ENCODE measurements at regions not wholly inside any gene's neighbourhood (a gene's known extent, or its start where the extent isn't known, plus 50 kb on each side); places are given as distances from the start of the nearest gene placed in this dataset.
"Not testable (repeated sequence)": the region's sequence is repeated elsewhere in the genome, so short reads cannot be mapped to it uniquely, and the experiment has no call there.

DNA sequence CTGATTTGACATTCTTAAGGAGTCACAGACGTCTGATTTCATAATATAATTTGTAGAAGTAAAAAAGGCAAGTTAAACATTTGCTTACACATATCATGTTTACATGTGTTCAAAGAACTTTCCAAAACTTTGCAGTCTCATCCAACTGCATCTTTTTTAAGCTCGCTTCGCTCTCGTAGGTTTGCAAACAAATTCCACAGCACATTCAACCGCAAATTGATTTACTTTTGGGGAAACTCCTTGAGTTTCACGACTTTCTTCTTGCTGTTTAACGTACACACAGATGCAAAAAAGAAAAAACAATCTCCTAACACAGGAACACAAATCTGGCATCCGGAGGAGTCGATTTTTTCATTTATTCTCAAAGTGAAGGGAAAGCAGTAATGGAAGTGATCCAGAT lies 1149.5 kb downstream of the VRK1 start:
- no peak for DNase-seq (ENCODE audit: low spot score)

GRCh38 chr14:97948841-97949240 lies 1151.7 kb downstream of the VRK1 start:
- DNase-seq (ENCODE audit: low spot score): no peak

DNA sequence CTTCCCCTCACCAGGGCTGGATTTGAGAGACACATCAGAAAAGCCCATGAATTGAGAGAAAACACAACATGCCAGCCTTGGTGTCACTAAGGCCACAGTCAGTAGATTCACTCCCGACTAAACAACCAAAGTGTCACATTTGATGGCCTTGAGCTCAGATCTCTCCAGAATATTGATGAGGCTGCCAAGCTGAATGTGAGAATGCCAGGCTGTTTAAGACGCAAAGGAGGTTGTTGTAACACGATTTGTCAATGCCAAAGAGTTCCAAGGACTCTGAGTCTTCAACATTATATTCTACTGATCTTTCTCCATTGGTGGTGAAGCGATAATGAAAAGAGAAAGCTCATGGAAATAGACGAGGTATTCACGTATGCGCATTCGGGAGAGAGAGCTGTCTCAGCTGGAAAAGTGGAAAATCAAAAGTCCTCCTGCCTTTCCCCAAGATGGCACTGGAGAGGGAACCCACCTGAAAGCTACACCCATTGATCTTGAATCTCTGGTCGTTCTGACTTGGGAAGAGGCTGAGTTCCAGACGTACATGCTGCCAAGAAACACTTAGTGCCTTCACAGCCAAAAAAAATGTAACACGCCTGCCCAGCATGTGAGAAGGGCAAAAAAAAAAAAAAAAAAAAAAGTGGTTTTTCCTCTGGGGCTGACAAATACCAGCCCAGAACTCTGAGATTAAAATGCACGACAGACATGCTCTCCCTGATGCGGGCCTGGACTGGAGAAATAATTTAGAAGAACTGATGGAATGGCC lies 1159.6 kb downstream of the VRK1 start:
- no peak for DNase-seq (ENCODE audit: low spot score)

- no peak for DNase-seq (ENCODE audit: low spot score)
Measured at GRCh38 chr14:97959251-97959650, 1162.1 kb downstream of the VRK1 start.

DNA sequence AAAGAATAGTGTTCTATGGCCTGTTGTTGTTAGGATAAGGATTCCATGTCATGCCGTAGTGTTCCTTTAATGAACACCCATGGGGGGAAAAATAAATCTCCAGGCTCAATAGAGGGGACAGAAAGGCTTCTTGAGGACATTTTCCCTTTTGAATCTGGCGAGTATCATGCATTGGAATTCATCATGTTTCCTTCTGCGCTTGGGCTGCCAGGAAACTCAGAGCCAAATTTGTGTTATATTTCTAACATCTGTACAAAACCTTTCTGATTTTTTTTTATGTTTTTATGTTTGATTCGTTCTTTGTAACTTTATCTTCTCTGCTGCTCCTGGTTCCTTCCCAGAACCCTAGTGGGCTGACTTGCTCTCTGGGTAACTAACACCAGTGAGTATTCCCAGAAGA lies 1163.3 kb downstream of the VRK1 start:
- no peak for DNase-seq (ENCODE audit: low spot score)

GRCh38 chr14:97970222-97970621 lies 1173.0 kb downstream of the VRK1 start:
- DNase-seq (ENCODE audit: low spot score): no peak

DNA sequence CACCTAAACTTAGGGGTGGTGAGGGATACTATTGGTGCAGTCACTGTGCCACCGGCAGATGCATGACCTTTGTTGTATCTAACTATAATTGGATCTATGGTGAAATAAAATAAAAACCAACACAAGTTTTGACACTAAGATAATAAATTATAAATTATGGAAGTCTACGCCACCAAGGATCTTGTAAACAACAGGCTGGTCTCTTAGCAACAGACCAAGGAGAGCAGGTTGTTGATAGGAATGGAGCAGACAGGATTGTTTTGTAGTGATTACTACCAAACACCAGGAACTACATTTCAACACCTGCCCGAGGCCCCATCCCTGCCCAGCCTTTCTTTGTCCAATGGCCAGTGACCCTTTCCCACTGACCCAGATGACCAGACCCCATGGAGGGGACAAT lies 1178.0 kb downstream of the VRK1 start:
- no peak for DNase-seq (ENCODE audit: low spot score)

DNA sequence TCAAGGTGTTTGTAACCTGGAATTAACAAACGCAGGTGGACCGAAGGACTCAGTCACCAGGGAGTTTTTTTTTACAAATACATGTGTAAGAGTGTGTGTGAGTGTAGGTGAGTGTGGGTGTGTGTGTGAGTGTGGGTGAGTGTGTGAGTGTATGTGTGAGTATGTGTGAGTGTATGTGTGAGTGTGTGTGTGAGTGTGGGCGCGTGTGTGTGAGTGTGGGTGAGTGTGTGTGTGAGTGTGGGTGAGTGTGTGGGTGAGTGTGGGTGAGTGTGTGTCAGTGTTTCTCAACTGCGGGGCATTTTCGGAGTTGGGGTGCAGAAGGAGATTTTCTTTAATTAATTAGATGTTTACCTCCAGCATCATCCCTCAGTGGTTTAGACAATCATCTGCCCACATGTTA lies 1178.8 kb downstream of the VRK1 start:
- DNase-seq (ENCODE audit: low spot score): no peak

DNA sequence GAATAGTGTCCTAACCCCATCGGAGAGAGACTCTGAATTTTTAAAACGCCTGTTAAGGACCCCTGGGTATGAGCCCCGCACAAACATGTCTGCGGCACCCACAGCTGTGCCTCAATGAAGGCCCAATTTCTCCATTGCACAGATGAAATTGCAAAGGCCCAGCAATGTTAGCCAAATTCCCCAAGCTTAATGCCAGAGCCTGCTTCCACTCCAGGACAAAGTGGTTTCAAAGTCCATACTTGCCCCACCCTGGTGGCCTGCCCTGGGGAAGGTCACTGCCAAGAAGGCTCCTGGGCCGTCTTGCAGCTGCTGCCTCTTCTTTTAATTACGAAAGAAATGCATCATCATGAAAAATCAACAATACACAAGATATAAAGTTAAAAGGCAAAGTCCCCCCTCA lies 1179.7 kb downstream of the VRK1 start:
- no peak for DNase-seq (ENCODE audit: low spot score)

- no peak for DNase-seq (ENCODE audit: low spot score)
Measured at GRCh38 chr14:97977651-97978261, 1180.6 kb downstream of the VRK1 start.

DNA sequence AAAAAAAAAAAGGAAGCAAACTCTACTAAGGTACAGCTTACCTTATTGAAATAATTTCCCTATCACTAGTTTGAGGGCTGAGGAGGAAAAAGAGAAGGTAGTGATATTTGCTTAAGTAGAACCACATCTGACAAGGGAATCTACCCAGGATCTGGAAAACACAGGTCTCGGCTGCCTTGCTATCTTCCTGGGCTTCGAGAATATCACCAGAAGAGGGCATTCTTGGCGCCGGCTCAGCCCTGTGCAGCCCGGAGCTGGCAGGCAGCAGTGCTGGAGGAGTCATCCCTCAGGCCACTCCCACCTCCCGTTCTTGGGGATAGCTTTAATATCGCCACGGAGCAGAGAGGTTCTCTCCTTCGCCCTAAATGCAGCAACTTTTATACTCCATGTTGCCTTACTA lies 1181.2 kb downstream of the VRK1 start:
- peak; percentile 12 for DNase-seq (ENCODE audit: low spot score)

GRCh38 chr14:97993508-97994019 lies 1196.4 kb downstream of the VRK1 start:
- no peak for DNase-seq (ENCODE audit: low spot score)

- no peak for DNase-seq (ENCODE audit: low spot score)
Measured at GRCh38 chr14:97994020-97994531, 1196.9 kb downstream of the VRK1 start.

DNA sequence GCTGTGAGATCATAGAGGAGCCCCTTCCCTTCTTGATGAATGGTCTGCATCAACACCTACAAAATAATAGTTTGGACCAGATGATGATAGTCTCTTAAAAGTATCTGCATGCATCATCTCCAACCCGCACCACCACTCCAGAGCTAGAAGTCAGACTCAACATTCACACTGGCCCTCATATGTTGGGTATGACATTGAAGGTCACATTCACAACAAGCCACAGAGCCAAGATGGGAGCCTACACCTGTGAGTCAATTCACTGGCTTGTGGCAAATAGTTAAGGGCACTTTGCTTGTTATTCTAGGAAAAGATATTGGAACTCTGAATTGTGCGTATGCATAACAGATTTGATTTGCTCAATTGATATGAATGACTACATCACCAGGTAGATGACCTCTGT lies 1197.9 kb downstream of the VRK1 start:
- no peak for DNase-seq (ENCODE audit: low spot score)

- DNase-seq (ENCODE audit: low spot score): no peak
Measured at GRCh38 chr14:97995531-97995930, 1198.3 kb downstream of the VRK1 start.

GRCh38 chr14:98006008-98006407 lies 1208.8 kb downstream of the VRK1 start:
- DNase-seq (ENCODE audit: low spot score): no peak

DNA sequence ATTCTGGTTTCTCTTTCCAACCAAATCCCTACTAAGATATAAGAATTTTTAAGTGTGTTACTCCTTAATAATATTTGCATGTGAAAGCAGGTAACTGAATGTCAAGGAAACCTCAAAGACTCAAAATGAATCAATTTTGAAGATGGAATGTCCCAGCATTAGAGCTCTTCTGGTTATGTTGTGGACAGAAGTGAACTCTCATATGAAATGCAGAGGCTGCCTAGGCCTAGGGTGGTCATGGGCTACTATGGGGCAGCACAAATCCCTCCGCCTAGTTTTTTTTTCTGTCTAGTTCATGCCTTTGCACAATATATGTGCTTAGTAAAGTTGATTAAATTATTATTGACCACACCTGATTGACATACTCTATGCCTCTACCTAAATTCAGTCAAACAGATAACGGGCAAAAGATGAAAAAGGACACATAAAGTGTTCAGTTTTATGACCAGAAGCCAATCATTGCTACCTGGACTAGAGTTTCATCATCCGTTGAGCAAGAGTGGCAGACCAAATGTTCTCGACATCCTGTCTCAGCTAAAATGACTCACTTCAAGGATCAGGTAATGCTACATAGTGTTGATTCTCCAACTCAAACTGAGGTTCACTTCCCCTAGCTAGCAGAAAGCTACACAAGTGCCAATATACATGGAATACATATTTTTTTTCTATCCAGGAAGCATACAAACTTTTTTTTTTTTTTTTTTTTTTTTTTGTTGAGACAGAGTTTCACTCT lies 1211.4 kb downstream of the VRK1 start:
- DNase-seq (ENCODE audit: low spot score): no peak

GRCh38 chr14:98009177-98009576 lies 1212.0 kb downstream of the VRK1 start:
- DNase-seq (ENCODE audit: low spot score): not testable (repeated sequence)

GRCh38 chr14:98010784-98011183 lies 1213.6 kb downstream of the VRK1 start:
- no peak for DNase-seq (ENCODE audit: low spot score)

- no peak for DNase-seq (ENCODE audit: low spot score)
Measured at GRCh38 chr14:98014851-98015615, 1217.9 kb downstream of the VRK1 start.

- DNase-seq (ENCODE audit: low spot score): no peak
Measured at GRCh38 chr14:98015921-98016320, 1218.7 kb downstream of the VRK1 start.

DNA sequence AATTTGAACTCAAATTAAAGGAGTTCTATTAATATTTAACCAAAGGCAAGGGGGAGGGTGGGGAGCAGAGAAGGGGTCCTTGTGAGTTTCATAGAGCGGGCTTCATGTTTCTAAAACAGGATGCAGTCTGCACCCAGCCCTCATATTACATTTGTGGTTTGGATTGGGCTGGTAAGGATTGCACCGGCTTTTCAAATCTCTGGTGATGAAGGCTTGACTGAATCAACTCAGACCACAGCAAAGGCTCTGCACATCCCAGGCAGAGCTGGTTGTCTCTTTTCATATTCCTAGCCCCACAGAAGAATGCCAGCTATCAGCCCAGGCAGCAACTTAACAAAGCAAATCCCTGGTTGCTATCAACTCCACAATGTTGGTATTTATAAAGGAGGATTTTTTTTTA lies 1221.4 kb downstream of the VRK1 start:
- DNase-seq (ENCODE audit: low spot score): no peak
